HCT116 (cell line): ENCODE measurements at regions not wholly inside any gene's neighbourhood (a gene's known extent, or its start where the extent isn't known, plus 50 kb on each side); places are given as distances from the start of the nearest gene placed in this dataset.

Experiments
- ATAC-seq: fragments of 200-7000 bp; cut with Tn5 transposase; 2 replicates; pipeline ENCODE4 v1.9.1; 2020; ENCODE audit warnings: mild to moderate bottlenecking, moderate library complexity
- BruUV-seq: library from RNA; stranded (reverse); fragments of 400-500 nt; replicated peaks from 2 replicates; lab custom pipeline; 2021; lab: Mats Ljungman, UMichigan
- CTCF ChIA-PET: fragments of 300-600 bp; sonication (Branson Sonifier 250); formaldehyde crosslinking; loops from one replicate; lab custom pipeline; 2021; ENCODE audit warnings: antibody characterized with exemption; lab: Charles Lee
- POLR2A ChIA-PET: fragments of 300-600, 350-600 bp; sonication (Branson Sonifier 250); formaldehyde crosslinking; loops from one replicate; lab custom pipeline; 2021; ENCODE audit warnings: antibody characterized with exemption; lab: Charles Lee
- RAD21 ChIA-PET, 2 experiments: fragments of 300-600 bp; sonication (Branson Sonifier 250); formaldehyde crosslinking; loops; one replicate each; lab custom pipeline; 2023; ENCODE audit warnings: low total read pairs in 2 of 2; ENCODE audit not compliant: uncharacterized antibody in 2 of 2, unreplicated experiment in 2 of 2, low non-redundant PET in 1 of 2; lab: Charles Lee
- DNase-seq: peaks from one replicate; pipeline ENCODE4 v3.0.0-alpha.2; 2010; ENCODE audit warnings: low read depth, low spot score
- H2AFZ ChIP-seq: fragments of 200-600 bp; shearing (Covaris generic), sonication (generic); 2 replicates; pipeline ENCODE4 v1.6.1; 2017; ENCODE audit warnings: low read depth, mixed run types, mixed read lengths, antibody characterized with exemption, low read length; ENCODE audit not compliant: poor library complexity, severe bottlenecking
- H3K27ac ChIP-seq: 2 replicates; pipeline ENCODE4 v1.5.1; 2012; ENCODE audit warnings: low read depth, low read length
- H3K27me3 ChIP-seq: fragments of 200-600 bp; sonication (generic); 2 replicates; pipeline ENCODE4 v1.6.1; 2016; ENCODE audit warnings: mixed run types, low read length, mixed read lengths; ENCODE audit not compliant: insufficient read depth
- H3K36me3 ChIP-seq, 2 experiments: fragments of 200-500 bp in 1 of 2; fragments of 200-600 bp in 1 of 2; sonication (Bioruptor generic) in 1 of 2; sonication (generic) in 1 of 2; 2 replicates each; pipeline versions ENCODE4 v1.5.1 to v1.6.1; 2014 to 2016; ENCODE audit warnings: low read length in 2 of 2, inconsistent platforms in 1 of 2, mixed read lengths in 1 of 2, mixed run types in 1 of 2; ENCODE audit not compliant: insufficient read depth in 2 of 2, control insufficient read depth in 1 of 2
- H3K4me1 ChIP-seq, 2 experiments: fragments of 200-600 bp in 1 of 2; sonication (generic) in 1 of 2; 2 replicates each; pipeline versions ENCODE4 v1.5.1 to v1.6.1; 2012 to 2017; ENCODE audit warnings: low read length in 2 of 2, inconsistent platforms in 1 of 2, mild to moderate bottlenecking in 1 of 2, mixed read lengths in 1 of 2, mixed run types in 1 of 2, moderate library complexity in 1 of 2; ENCODE audit not compliant: insufficient read depth in 2 of 2, control insufficient read depth in 1 of 2
- H3K4me2 ChIP-seq: fragments of 200-600 bp; sonication (generic); 2 replicates; pipeline ENCODE4 v1.6.1; 2017; ENCODE audit warnings: mixed run types, low read length, mixed read lengths
- H3K4me3 ChIP-seq, 2 experiments: fragments of 200-600 bp in 1 of 2; sonication (generic) in 1 of 2; replicated peaks in 1 of 2; 2 replicates each; pipeline ENCODE4 v1.5.1; 2011 to 2016; ENCODE audit warnings: low read length in 2 of 2, control low read depth in 1 of 2, low read depth in 1 of 2, mild to moderate bottlenecking in 1 of 2, mixed read lengths in 1 of 2, mixed run types in 1 of 2
- H3K79me2 ChIP-seq: fragments of 200-600 bp; sonication (generic); 2 replicates; pipeline ENCODE4 v1.6.1; 2017; ENCODE audit warnings: mild to moderate bottlenecking, mixed run types, low read length, moderate library complexity, mixed read lengths; ENCODE audit not compliant: insufficient read depth
- H3K9ac ChIP-seq: fragments of 200-600 bp; sonication (generic); 2 replicates; pipeline ENCODE4 v1.6.1; 2016; ENCODE audit warnings: low read length, mixed read lengths
- H3K9me2 ChIP-seq: fragments of 200-600 bp; sonication (generic), shearing (Covaris generic); 2 replicates; pipeline ENCODE4 v1.6.1; 2017; ENCODE audit warnings: mixed run types, mild to moderate bottlenecking, moderate library complexity; ENCODE audit not compliant: insufficient read depth
- H3K9me3 ChIP-seq, 2 experiments: fragments of 200-500 bp in 1 of 2; fragments of 200-600 bp in 1 of 2; sonication (Bioruptor generic) in 1 of 2; sonication (generic) in 1 of 2; 2 replicates each; pipeline ENCODE4 v1.6.1; 2014 to 2017; ENCODE audit warnings: low read length in 2 of 2, mixed read lengths in 2 of 2, inconsistent platforms in 1 of 2, low read depth in 1 of 2, mild to moderate bottlenecking in 1 of 2, mixed run types in 1 of 2, moderate library complexity in 1 of 2; ENCODE audit not compliant: control insufficient read depth in 1 of 2, insufficient read depth in 1 of 2
- H4K20me1 ChIP-seq: fragments of 200-600 bp; sonication (generic), shearing (Covaris generic); 2 replicates; pipeline ENCODE4 v1.6.1; 2017; ENCODE audit warnings: mixed run types, mild to moderate bottlenecking, moderate library complexity; ENCODE audit not compliant: insufficient read depth
- CEBPB ChIP-seq: IDR thresholded peaks from 2 replicates; pipeline ENCODE4 v1.6.1; 2012; ENCODE audit warnings: low read depth
- CTCF ChIP-seq, 3 experiments: fragments of 200-600 bp in 1 of 3; sonication (generic) in 1 of 3; IDR thresholded peaks in 2 of 3; conservative IDR thresholded peaks in 1 of 3; 2 replicates each; pipeline ENCODE4 v1.5.1; 2012 to 2017; ENCODE audit warnings: low read depth in 2 of 3, low read length in 2 of 3, antibody characterized with exemption in 1 of 3, borderline replicate concordance in 1 of 3, control low read depth in 1 of 3, mild to moderate bottlenecking in 1 of 3, mixed read lengths in 1 of 3, mixed run types in 1 of 3, moderate library complexity in 1 of 3; ENCODE audit not compliant: insufficient read depth in 1 of 3
- ELF1 ChIP-seq: IDR thresholded peaks from 2 replicates; pipeline ENCODE4 v1.6.1; 2012; ENCODE audit warnings: low read depth, borderline replicate concordance
- JUND ChIP-seq: IDR thresholded peaks from 2 replicates; pipeline ENCODE4 v1.6.1; 2012
- POLR2AphosphoS5 ChIP-seq: IDR thresholded peaks from 2 replicates; pipeline ENCODE4 v1.6.1; 2011; ENCODE audit warnings: mild to moderate bottlenecking, low read depth, low read length, moderate library complexity
- RAD21 ChIP-seq: IDR thresholded peaks from 2 replicates; pipeline ENCODE4 v1.6.1; 2012; ENCODE audit warnings: low read depth, mild to moderate bottlenecking
- REST ChIP-seq: IDR thresholded peaks from 2 replicates; pipeline ENCODE4 v1.6.1; 2012; ENCODE audit warnings: low read depth
- SIN3A ChIP-seq: IDR thresholded peaks from 2 replicates; pipeline ENCODE4 v1.6.1; 2012; ENCODE audit warnings: low read depth
- ZBTB33 ChIP-seq: IDR thresholded peaks from 2 replicates; pipeline ENCODE4 v1.6.1; 2011; ENCODE audit warnings: mild to moderate bottlenecking, low read length, moderate library complexity; ENCODE audit not compliant: insufficient replicate concordance; ENCODE audit errors: extremely low read depth
- ZNF274 ChIP-seq: fragments of 200-500 bp; sonication (Bioruptor generic); IDR thresholded peaks from 2 replicates; pipeline ENCODE4 v1.6.1; 2014; ENCODE audit warnings: mild to moderate bottlenecking, low read depth, low read length, inconsistent platforms
- intact Hi-C: fragments of 100-400 bp; cut with micrococcal nuclease; formaldehyde crosslinking; loops from 2 replicates; pipeline ENCODE4 v1.10.0; 2022

- Histone ChIP-seq H3K4me3 (no peak overlapping the region), H3K27me3 (no peaks in the 10 kb centered on the region), H4K20me1 (no peaks in the 10 kb centered on the region)
- POLR2A ChIA-PET: no interaction called here
- TF ChIP-seq CTCF (IDR thresholded peaks at IDR 0.05 in 2 of 3, conservative IDR thresholded peaks at IDR 0.05 in 1 of 3; ENCODE audit: borderline replicate concordance in 1 of 3, insufficient read depth in 1 of 3, low read depth in 2 of 3, low read length in 2 of 3) (no peak), ZNF274 (no peak), POLR2AphosphoS5 (no peak), CEBPB (no peak), ZBTB33 (no peak), RAD21 (no peak), REST (no peak), SIN3A (no peak), JUND (no peak), ELF1 (no peak)
- TF ChIP-seq, all 23 proteins: peak for 0
- no peaks in the 10 kb centered on the region for H3K9me2 ChIP-seq
- no peak for DNase-seq
- H3K79me2 ChIP-seq: no peaks in the 10 kb centered on the region
- ChIA-PET RAD21 (no interaction called here), CTCF (no interaction called here)
- ATAC-seq: no peak
- no peak overlapping the region for H3K4me2 ChIP-seq
- peaks cover 0 to 13% of the 10 kb centered on the region in 2 experiments; a peak in 2 of 4 replicates for H3K4me1 ChIP-seq
- no peaks in the 10 kb centered on the region for H3K9me3 ChIP-seq
- H2AFZ ChIP-seq: no peak overlapping the region
- no TSS peak for BruUV-seq
- H3K36me3 ChIP-seq: no peaks in the 10 kb centered on the region
- intact Hi-C loops: no loop called here
- H3K9ac ChIP-seq: no peak overlapping the region
- H3K27ac ChIP-seq: no peak overlapping the region
Observed at GRCh38 chr4:123342498-123342897, 54.1 kb upstream of the SPRY1 start.
